AML-193 (cell line): ENCODE measurements at regions not wholly inside any gene's neighbourhood (a gene's known extent, or its start where the extent isn't known, plus 50 kb on each side); places are given as distances from the start of the nearest gene placed in this dataset.
"Not testable (repeated sequence)": the region's sequence is repeated elsewhere in the genome, so short reads cannot be mapped to it uniquely, and the experiment has no call there.

ENCODE experiments used
- DNase-seq, 2 experiments: peaks; one replicate each; lab custom pipeline; 2025; lab: John Stamatoyannopoulos, UW

DNA sequence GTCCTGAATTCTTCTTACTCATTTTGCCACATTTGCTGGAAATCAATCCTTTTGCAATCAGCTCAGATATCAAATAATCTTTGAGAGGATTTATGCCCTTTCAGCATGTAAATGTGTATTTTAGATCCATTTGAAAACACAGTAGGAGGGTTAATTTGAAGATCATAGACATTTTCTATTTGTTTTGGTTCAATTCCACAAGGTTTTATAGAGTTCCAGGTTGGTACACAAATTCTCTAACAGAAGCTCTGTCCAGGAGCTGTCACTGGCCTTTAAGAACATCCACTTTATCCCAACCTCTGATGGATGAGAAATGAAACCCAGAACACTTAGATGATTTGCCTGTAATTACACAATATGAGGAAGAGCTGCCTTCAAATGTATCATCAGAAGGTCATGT lies 157.3 kb upstream of the CHAC2 start:
- no peak for DNase-seq

DNA sequence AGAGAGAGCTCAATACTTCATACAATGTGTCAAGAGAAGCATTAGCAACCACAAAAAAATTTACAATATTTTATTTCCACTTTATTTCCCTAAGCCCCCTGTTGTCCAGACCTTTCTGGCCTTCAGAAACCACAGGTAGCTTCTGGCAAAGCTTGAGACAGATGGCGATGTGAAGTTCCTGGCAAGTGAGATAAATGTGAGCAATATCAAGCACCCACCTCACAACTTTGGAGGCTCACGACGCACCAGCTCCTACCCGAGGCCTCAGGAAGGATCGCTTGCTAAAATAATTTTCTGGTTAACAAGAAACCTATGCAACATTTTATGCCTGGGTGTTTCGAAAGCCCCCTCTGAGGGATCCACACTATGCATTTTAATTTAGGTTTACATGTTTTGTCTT lies 158.1 kb upstream of the CHAC2 start:
- DNase-seq: no peak

GRCh38 chr2:53608293-53608692 lies 159.3 kb upstream of the CHAC2 start:
- DNase-seq: peak in 1 of 2 experiments; percentile 9

GRCh38 chr2:53600815-53601214 lies 166.8 kb upstream of the CHAC2 start:
- DNase-seq: no peak

DNA sequence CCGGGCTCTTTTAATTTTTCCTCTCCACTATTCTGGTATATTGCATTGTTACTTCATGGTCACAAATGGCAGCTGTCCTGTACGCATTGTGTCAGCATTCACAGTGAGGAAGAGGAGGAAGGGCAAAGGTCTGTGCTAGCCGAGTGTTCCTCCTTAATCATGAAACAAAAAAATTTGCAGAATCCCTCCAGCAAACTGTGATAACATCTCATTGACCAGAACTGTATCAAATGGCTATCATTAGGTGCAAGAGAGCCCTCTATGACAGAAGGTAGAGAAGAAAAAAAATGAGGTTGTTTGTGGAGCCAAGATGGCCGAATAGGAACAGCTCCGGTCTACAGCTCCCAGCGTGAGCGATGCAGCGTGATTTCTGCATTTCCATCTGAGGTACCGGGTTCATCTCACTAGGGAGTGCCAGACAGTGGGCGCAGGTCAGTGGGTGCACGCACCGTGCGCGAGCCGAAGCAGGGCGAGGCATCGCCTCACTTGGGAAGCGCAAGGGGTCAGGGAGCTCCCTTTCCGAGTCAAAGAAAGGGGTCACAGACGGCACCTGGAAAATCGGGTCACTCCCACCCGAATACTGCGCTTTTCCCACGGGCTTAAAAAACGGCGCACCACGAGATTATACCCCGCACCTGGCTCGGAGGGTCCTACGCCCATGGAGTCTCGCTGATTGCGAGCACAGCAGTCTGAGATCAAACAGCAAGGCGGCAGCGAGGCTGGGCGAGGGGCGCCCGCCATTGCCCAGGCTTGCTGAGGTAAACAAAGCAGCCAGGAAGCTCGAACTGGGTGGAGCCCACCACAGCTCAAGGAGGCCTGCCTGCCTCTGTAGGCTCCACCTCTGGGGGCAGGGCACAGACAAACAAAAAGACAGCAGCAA lies 180.6 kb upstream of the CHAC2 start:
- not testable (repeated sequence) for DNase-seq

- no peak for DNase-seq
Measured at GRCh38 chr2:53584986-53585385, 182.6 kb upstream of the CHAC2 start.

GRCh38 chr2:53583583-53583982 lies 184.0 kb upstream of the CHAC2 start:
- DNase-seq: no peak

- no peak for DNase-seq
Measured at GRCh38 chr2:53582556-53582955, 185.0 kb upstream of the CHAC2 start.

- no peak for DNase-seq
Measured at GRCh38 chr2:53576166-53576565, 191.4 kb upstream of the CHAC2 start.

GRCh38 chr2:53575721-53576124 lies 191.9 kb upstream of the CHAC2 start:
- no peak for DNase-seq

DNA sequence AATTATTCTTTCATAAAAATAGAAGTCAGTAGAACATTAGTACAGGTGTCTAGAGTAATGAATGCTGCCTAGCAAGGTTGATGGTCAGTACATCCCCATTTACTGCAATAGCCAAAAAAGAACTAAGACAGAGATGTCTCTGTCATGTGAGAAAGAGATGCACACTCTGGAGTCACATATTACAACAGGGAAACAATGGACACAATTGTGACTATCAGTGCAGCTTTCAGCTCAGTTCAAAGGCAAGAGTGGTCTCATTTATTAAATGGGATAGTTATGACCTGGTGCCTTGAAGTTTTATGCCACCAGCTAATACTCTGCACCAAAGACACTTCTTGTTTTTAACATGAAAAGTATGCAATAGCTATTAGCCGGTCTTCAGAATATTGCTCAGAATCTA lies 194.9 kb upstream of the CHAC2 start:
- no peak for DNase-seq

- no peak for DNase-seq
Measured at GRCh38 chr2:53569957-53570727, 197.5 kb upstream of the CHAC2 start.

DNA sequence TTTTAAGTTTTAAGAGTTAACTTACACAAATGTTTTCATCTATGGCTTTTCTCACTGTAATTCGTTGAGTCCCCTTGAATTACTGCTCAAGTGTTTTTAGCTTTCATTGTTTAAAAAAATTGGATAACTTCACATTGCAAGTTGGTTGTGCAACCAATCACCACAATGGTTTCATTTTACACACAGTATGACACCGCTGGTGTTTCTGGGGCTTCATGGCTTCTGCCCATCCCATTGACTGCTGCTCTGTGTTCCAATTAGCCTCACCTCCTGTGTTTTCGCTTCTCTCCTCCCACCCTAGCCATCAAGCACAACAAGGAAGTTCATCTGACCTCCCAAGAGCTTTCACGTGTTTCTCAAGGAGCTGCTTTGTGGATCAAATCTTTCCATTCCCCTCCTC lies 199.1 kb upstream of the CHAC2 start:
- DNase-seq: no peak

DNA sequence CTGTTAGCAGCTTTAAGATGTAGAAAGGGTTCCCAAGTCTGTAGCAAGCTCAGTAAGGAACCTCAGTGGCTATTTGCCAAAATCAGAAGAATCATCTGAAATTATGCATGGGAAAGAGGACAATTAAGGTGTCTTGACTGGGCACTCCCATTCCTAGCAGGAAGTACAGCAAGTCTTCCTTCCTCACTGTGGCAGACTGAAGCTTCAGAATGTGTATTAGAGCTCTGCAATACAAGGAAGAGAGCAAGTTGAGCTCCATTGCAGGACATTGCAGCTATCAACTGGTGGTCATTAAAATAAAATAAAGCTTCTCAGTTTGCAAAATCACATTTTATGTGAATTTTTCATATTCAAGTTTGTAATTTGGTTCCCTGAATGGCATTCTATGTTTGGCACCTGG lies 200.5 kb upstream of the CHAC2 start:
- DNase-seq: no peak

GRCh38 chr2:53562407-53562806 lies 205.2 kb upstream of the CHAC2 start:
- no peak for DNase-seq

DNA sequence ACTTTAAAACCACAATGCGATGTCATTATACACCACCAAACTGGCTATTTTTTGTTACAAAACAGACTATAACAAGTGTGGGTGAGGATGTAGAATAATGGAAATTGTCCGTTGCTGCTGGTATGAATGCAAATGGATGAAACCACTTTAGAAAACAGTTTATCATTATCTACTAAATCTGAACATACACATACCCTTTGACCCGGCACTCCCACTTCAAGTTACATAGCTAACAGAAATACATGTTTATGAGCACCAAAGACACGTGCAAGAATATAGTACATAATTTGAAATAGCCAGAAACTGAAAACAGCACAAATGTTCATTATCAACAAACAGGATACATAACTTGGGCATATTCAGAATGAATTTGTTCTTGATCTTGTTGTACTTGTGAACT lies 206.4 kb upstream of the CHAC2 start:
- no peak for DNase-seq

GRCh38 chr2:53559302-53559966 lies 208.2 kb upstream of the CHAC2 start:
- no peak for DNase-seq

- DNase-seq: no peak
Measured at GRCh38 chr2:53558867-53559266, 208.7 kb upstream of the CHAC2 start.

GRCh38 chr2:53549497-53549896 lies 218.1 kb upstream of the CHAC2 start:
- DNase-seq: no peak

GRCh38 chr2:53545604-53546003 lies 222.0 kb upstream of the CHAC2 start:
- DNase-seq: no peak

- no peak for DNase-seq
Measured at GRCh38 chr2:53544871-53545558, 222.6 kb upstream of the CHAC2 start.

DNA sequence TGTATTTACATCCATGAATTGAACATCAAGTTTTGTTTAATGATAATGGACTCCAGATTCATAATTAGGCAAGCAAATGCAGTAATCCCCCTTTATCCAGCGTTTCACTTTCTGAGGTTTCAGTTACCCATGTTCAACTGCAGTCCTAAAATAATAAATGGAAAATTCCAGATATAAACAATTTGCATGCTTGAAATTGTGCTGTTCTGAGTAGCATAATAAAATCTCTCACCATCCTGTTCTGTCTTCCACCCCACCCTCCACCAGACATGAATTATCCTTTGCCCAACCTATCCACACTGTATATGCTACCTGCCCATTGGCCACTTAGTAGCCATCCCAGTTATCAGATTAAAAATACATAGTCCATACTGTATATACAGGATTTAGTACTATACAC lies 224.5 kb upstream of the CHAC2 start:
- DNase-seq: no peak
